ENCODE measurements at regions not wholly inside any gene's neighbourhood (a gene's known extent, or its start where the extent isn't known, plus 50 kb on each side); places are given as distances from the start of the nearest gene placed in this dataset.

DNA sequence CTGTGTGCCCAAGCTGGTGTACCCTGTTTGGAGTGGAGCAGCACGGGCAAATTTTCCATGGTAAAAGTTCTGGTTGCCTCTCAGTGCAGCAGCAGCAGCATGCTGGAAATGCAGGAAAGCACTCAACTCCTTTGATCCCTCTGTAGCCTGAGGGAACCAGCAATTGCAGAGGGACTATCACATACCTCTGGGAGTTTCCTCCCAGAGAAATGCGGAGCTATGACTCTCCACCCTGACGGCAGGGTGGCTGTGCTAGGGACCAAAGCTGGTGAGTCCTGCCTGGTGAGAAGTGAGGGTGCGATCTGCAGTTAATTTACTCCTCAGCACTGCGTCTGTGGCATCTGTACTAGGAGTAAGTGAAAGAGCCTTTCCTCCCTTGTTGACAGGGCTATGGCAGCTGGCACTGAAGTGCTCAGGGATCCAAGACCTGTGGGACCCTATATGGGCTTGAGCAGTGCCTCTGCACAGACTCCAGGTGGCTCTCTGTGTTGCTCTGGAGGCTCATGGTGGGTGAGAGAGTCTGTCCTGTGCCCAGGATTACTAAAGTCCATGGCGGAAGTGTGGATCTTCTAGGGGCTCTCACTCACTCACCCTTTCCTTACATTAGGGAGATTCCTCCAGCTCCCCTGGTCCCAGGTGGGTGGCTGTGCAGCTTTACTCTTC lies 601.2 kb upstream of the TYRP1 start:
- CTCF ChIA-PET = no interaction called here
- ATAC-seq = peak; percentile 94
- TF ChIP-seq CBFB (CRISPR knock-in tag; IDR thresholded peaks at IDR 0.05; ENCODE audit: low read depth) (no peak), JAZF1 (CRISPR knock-in tag; IDR thresholded peaks at IDR 0.05) (no peak), GABPB1 (CRISPR knock-in tag; IDR thresholded peaks at IDR 0.05) (no peak), ZNF317 (CRISPR knock-in tag; IDR thresholded peaks at IDR 0.05; ENCODE audit: borderline replicate concordance, low read depth) (no peak), ZNF263 (CRISPR knock-in tag; IDR thresholded peaks at IDR 0.05; ENCODE audit: low read depth) (no peak), MXD4 (CRISPR knock-in tag; IDR thresholded peaks at IDR 0.05; ENCODE audit: borderline replicate concordance) (no peak), CREB1 (CRISPR knock-in tag; IDR thresholded peaks at IDR 0.05) (no peak), NR2C2 (CRISPR knock-in tag; IDR thresholded peaks at IDR 0.05) (no peak), HMGA2 (CRISPR knock-in tag; IDR thresholded peaks at IDR 0.05) (no peak), TP53 (CRISPR knock-in tag; IDR thresholded peaks at IDR 0.05) (no peak), ATF1 (CRISPR knock-in tag; IDR thresholded peaks at IDR 0.05) (no peak)
- TF ChIP-seq, protein P1, sequence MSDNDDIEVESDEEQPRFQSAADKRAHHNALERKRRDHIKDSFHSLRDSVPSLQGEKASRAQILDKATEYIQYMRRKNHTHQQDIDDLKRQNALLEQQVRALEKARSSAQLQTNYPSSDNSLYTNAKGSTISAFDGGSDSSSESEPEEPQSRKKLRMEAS (CRISPR knock-in tag; IDR thresholded peaks at IDR 0.05) = no peak
- TF ChIP-seq, protein P2, sequence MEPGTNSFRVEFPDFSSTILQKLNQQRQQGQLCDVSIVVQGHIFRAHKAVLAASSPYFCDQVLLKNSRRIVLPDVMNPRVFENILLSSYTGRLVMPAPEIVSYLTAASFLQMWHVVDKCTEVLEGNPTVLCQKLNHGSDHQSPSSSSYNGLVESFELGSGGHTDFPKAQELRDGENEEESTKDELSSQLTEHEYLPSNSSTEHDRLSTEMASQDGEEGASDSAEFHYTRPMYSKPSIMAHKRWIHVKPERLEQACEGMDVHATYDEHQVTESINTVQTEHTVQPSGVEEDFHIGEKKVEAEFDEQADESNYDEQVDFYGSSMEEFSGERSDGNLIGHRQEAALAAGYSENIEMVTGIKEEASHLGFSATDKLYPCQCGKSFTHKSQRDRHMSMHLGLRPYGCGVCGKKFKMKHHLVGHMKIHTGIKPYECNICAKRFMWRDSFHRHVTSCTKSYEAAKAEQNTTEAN (CRISPR knock-in tag; IDR thresholded peaks at IDR 0.05) = no peak
- TF ChIP-seq, protein P3, sequence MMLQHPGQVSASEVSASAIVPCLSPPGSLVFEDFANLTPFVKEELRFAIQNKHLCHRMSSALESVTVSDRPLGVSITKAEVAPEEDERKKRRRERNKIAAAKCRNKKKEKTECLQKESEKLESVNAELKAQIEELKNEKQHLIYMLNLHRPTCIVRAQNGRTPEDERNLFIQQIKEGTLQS (CRISPR knock-in tag; conservative IDR thresholded peaks at IDR 0.05) = no peak
- TF ChIP-seq, protein P4, sequence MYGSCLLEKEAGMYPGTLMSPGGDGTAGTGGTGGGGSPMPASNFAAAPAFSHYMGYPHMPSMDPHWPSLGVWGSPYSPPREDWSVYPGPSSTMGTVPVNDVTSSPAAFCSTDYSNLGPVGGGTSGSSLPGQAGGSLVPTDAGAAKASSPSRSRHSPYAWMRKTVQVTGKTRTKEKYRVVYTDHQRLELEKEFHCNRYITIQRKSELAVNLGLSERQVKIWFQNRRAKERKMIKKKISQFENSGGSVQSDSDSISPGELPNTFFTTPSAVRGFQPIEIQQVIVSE (CRISPR knock-in tag; IDR thresholded peaks at IDR 0.05; ENCODE audit: borderline replicate concordance) = no peak
- TF ChIP-seq, protein P5, sequence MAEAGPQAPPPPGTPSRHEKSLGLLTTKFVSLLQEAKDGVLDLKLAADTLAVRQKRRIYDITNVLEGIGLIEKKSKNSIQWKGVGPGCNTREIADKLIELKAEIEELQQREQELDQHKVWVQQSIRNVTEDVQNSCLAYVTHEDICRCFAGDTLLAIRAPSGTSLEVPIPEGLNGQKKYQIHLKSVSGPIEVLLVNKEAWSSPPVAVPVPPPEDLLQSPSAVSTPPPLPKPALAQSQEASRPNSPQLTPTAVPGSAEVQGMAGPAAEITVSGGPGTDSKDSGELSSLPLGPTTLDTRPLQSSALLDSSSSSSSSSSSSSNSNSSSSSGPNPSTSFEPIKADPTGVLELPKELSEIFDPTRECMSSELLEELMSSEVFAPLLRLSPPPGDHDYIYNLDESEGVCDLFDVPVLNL (CRISPR knock-in tag; IDR thresholded peaks at IDR 0.05; ENCODE audit: borderline replicate concordance, low read depth) = no peak

DNA sequence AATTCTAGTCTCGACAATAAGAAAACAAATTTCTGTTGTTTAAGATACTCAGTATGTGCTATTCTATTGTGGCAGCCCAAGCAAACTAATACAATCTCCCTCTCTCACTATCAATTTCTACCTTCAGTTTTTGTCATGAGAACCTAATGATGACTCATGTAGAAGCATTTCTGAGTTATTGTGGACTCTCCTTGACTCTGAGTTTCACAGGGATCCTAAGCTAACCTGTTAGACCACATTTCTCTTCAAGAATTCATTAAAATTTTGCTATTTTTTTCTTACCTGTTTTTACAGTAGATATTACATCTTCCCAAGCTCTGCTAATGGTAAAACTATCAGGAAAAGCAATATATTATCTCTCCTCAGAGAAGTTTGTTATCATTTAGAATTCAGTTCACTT lies 599.1 kb upstream of the TYRP1 start:
- POLR2A ChIA-PET = no interaction called here
- peaks cover 2% of the 10 kb centered on the region; the same call in 1 of the 2 replicates for H3K4me1 Mint-ChIP-seq

More for the DNA sequence above, 601.2 kb upstream of the TYRP1 start:
- H3K27ac Mint-ChIP-seq = no peak overlapping the region
- no peak for DNase-seq (ENCODE audit: low spot score)
- no peak overlapping the region for H3K4me3 Mint-ChIP-seq
- H3K4me1 Mint-ChIP-seq = peaks cover 2% of the 10 kb centered on the region; the same call in 1 of the 2 replicates
- H3K36me3 Mint-ChIP-seq = no peaks in the 10 kb centered on the region
- POLR2A ChIA-PET = no interaction called here
- H3K9me3 Mint-ChIP-seq = 0 out of 2 replicates have a peak, but pooled peaks cover 7% of the 10 kb centered on the region
- no peaks in the 10 kb centered on the region; the same call in 1 of the 2 replicates for H3K27me3 Mint-ChIP-seq (ENCODE audit: low read depth)

DNA sequence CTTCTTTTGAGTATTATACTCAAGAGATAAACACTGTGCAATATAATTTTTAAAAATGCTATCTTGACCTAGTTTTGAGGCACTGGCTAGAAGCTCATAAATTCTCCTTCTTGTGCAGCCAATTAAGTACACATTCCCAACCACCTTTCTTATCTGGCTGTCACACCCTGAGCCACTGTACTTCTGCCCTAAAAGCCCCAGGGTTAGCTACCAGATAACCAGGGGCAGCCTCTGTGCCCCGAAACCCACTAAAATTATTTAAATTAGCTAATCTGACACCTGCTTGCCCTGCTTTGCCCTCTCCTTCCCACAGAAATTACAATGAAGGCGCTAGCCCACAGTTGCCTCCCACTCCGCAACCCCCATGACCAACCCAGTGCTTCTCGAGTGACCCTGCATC lies 597.3 kb upstream of the TYRP1 start:
- DNase-seq (ENCODE audit: low spot score) (no peak), ATAC-seq (no peak)
- Mint-ChIP-seq H3K27me3 (ENCODE audit: low read depth) (no peaks in the 10 kb centered on the region; the same call in 1 of the 2 replicates), H3K36me3 (peaks cover 7% of the 10 kb centered on the region; the same call in 1 of the 2 replicates), H3K9me3 (peaks cover 17% of the 10 kb centered on the region), H3K4me3 (no peak overlapping the region), H3K27ac (no peak overlapping the region), H3K4me1 (peaks cover 2% of the 10 kb centered on the region; the same call in 1 of the 2 replicates)
- ChIA-PET POLR2A (no interaction called here), CTCF (no interaction called here)
- TF ChIP-seq CREM (CRISPR knock-in tag; IDR thresholded peaks at IDR 0.05) = no peak
- no peak for TF ChIP-seq ESRRA (CRISPR knock-in tag; IDR thresholded peaks at IDR 0.05; ENCODE audit: borderline replicate concordance)
- TF ChIP-seq, protein P6, sequence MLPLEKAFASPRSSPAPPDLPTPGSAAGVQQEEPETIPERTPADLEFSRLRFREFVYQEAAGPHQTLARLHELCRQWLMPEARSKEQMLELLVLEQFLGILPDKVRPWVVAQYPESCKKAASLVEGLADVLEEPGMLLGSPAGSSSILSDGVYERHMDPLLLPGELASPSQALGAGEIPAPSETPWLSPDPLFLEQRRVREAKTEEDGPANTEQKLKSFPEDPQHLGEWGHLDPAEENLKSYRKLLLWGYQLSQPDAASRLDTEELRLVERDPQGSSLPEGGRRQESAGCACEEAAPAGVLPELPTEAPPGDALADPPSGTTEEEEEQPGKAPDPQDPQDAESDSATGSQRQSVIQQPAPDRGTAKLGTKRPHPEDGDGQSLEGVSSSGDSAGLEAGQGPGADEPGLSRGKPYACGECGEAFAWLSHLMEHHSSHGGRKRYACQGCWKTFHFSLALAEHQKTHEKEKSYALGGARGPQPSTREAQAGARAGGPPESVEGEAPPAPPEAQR (CRISPR knock-in tag; IDR thresholded peaks at IDR 0.05) = no peak
- TF ChIP-seq, protein P7, sequence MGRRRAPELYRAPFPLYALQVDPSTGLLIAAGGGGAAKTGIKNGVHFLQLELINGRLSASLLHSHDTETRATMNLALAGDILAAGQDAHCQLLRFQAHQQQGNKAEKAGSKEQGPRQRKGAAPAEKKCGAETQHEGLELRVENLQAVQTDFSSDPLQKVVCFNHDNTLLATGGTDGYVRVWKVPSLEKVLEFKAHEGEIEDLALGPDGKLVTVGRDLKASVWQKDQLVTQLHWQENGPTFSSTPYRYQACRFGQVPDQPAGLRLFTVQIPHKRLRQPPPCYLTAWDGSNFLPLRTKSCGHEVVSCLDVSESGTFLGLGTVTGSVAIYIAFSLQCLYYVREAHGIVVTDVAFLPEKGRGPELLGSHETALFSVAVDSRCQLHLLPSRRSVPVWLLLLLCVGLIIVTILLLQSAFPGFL (CRISPR knock-in tag; IDR thresholded peaks at IDR 0.05; ENCODE audit: borderline replicate concordance) = no peak
- TF ChIP-seq ZNF671 (CRISPR knock-in tag; IDR thresholded peaks at IDR 0.05) = no peak
- TF ChIP-seq, protein P4 (CRISPR knock-in tag; IDR thresholded peaks at IDR 0.05; ENCODE audit: borderline replicate concordance) = no peak
- no peak for TF ChIP-seq FOXK1 (CRISPR knock-in tag; IDR thresholded peaks at IDR 0.05)
- TF ChIP-seq, protein P1 (CRISPR knock-in tag; IDR thresholded peaks at IDR 0.05) = no peak

More for the DNA sequence above, 599.1 kb upstream of the TYRP1 start:
- DNase-seq (ENCODE audit: low spot score) (no peak), ATAC-seq (no peak)
- Mint-ChIP-seq H3K9me3 (0 out of 2 replicates have a peak, but pooled peaks cover 7% of the 10 kb centered on the region), H3K4me3 (no peak overlapping the region), H3K27me3 (ENCODE audit: low read depth) (no peaks in the 10 kb centered on the region; the same call in 1 of the 2 replicates), H3K36me3 (no peaks in the 10 kb centered on the region), H3K27ac (no peak overlapping the region)
- TF ChIP-seq CREB1 (CRISPR knock-in tag; IDR thresholded peaks at IDR 0.05) (no peak), HMGA2 (CRISPR knock-in tag; IDR thresholded peaks at IDR 0.05) (no peak), NFYB (CRISPR knock-in tag; conservative IDR thresholded peaks at IDR 0.05; ENCODE audit: low read depth) (no peak), GRHL2 (CRISPR knock-in tag; IDR thresholded peaks at IDR 0.05; ENCODE audit: insufficient replicate concordance, severe bottlenecking) (no peak), SMAD4 (CRISPR knock-in tag; IDR thresholded peaks at IDR 0.05) (no peak)
- TF ChIP-seq, protein P1 (CRISPR knock-in tag; IDR thresholded peaks at IDR 0.05) = no peak
- CTCF ChIA-PET = no interaction called here
